ENCODE measurements at regions not wholly inside any gene's neighbourhood (a gene's known extent, or its start where the extent isn't known, plus 50 kb on each side); places are given as distances from the start of the nearest gene placed in this dataset.

DNA sequence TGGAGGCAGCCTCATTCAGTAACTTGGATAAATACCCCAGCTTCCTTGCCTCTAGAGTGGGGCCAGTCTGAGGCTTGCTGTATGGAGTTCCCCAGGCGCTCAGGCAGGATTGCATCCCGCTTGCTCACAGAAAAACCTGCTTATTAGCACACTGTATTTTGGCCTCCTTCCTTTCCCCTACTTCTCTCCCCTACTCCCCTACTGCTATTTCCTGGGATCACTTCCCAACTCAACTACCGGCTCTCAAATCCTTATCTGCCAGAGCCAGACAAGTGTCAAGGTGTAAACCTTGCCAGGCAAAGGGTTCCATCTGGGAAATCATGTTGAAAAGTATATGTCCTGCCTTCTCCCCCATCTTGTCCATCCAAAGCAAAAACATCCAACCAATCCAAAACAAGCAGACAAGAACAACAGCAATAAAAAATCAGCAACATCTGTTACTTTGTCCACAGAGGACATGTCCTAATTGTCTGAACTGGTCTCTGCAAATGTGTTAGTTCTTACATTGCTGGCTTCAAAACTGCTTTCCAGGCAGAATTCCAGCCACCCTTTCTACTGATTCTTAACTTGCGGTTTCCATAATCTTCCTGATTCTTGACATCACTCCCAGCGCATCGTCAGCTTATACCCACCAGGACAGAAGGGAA lies 164.1 kb upstream of the SEMA6A start:
- no peak overlapping the region for H3K27ac ChIP-seq (ENCODE audit: control insufficient read depth, insufficient read depth, low read length)
- dilution Hi-C loops (cut with MboI; ENCODE audit: extremely low pct_ligation_motif_present, low sequenced_read_pairs) = no loop called here
- H4K20me1 ChIP-seq (ENCODE audit: control insufficient read depth, extremely low read depth, insufficient read depth, low read length) = no peaks in the 10 kb centered on the region
- no peaks in the 10 kb centered on the region for H3K79me2 ChIP-seq (ENCODE audit: control insufficient read depth, insufficient read depth, low read length)
- no peak overlapping the region for H2AFZ ChIP-seq (ENCODE audit: control insufficient read depth, low read length)
- no peaks in the 10 kb centered on the region for H3K36me3 ChIP-seq (ENCODE audit: control insufficient read depth in 2 of 2, extremely low read depth in 1 of 2, insufficient read depth in 2 of 2, low read length in 2 of 2)
- FAIRE-seq (no peak), DNase-seq (ENCODE audit: low read depth, low spot score) (no peak)
- H3K27me3 ChIP-seq (ENCODE audit: control insufficient read depth, extremely low read depth, insufficient read depth, low read length) = peaks cover 3% of the 10 kb centered on the region
- no peaks in the 10 kb centered on the region for H3K9me3 ChIP-seq (ENCODE audit: control insufficient read depth, low read depth, low read length)
- H3K9ac ChIP-seq (ENCODE audit: control insufficient read depth, extremely low read depth, insufficient read depth, low read length) = no peak overlapping the region
- no peak overlapping the region for H3K4me3 ChIP-seq (ENCODE audit: control insufficient read depth in 2 of 3, extremely low read depth in 1 of 3, insufficient read depth in 2 of 3, low read depth in 1 of 3, low read length in 3 of 3)
- H3K4me2 ChIP-seq (ENCODE audit: control insufficient read depth, extremely low read depth, insufficient read depth, low read depth, low read length) = no peak overlapping the region
- no peaks in the 10 kb centered on the region for H3K9me1 ChIP-seq (ENCODE audit: control insufficient read depth, extremely low read depth, insufficient read depth, low read length)
- no peaks in the 10 kb centered on the region for H3K4me1 ChIP-seq (ENCODE audit: control insufficient read depth, extremely low read depth, insufficient read depth, low read length)
- TF ChIP-seq, protein P1, sequence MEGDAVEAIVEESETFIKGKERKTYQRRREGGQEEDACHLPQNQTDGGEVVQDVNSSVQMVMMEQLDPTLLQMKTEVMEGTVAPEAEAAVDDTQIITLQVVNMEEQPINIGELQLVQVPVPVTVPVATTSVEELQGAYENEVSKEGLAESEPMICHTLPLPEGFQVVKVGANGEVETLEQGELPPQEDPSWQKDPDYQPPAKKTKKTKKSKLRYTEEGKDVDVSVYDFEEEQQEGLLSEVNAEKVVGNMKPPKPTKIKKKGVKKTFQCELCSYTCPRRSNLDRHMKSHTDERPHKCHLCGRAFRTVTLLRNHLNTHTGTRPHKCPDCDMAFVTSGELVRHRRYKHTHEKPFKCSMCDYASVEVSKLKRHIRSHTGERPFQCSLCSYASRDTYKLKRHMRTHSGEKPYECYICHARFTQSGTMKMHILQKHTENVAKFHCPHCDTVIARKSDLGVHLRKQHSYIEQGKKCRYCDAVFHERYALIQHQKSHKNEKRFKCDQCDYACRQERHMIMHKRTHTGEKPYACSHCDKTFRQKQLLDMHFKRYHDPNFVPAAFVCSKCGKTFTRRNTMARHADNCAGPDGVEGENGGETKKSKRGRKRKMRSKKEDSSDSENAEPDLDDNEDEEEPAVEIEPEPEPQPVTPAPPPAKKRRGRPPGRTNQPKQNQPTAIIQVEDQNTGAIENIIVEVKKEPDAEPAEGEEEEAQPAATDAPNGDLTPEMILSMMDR (optimal IDR thresholded peaks at IDR 0.05 in 1 of 3, IDR thresholded peaks at IDR 0.05 in 1 of 3, conservative IDR thresholded peaks at IDR 0.05 in 1 of 3; ENCODE audit: extremely low read depth in 1 of 3, insufficient read depth in 2 of 3, low read length in 3 of 3) = no peak
- TF ChIP-seq EZH2 (IDR thresholded peaks at IDR 0.05; ENCODE audit: low read length) = no peak

DNA sequence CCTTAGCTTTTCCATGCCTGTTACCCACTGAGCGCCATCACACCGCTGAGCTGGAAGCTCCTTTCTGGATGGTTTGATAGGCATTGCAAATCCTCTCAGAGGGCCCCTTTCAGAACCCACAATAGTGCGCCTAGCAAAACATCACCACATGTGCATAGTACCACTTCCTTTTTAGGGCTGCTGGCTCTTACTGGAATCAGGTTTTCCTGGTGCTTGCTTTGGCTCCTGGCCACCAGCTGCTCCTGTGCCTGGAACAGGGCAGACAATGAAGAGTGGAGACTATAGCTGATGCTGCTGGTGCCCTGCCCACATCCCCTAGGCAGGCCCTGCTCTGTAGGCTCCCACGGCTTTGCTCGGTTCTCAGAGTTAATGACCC lies 163.6 kb upstream of the SEMA6A start:
- DNase-seq (ENCODE audit: low read depth, low spot score) (no peak), FAIRE-seq (no peak)
- Histone ChIP-seq H3K9me1 (ENCODE audit: control insufficient read depth, extremely low read depth, insufficient read depth, low read length) (no peaks in the 10 kb centered on the region), H3K27ac (ENCODE audit: control insufficient read depth, insufficient read depth, low read length) (no peak overlapping the region), H3K79me2 (ENCODE audit: control insufficient read depth, insufficient read depth, low read length) (no peaks in the 10 kb centered on the region), H3K9me3 (ENCODE audit: control insufficient read depth, low read depth, low read length) (no peaks in the 10 kb centered on the region), H3K4me1 (ENCODE audit: control insufficient read depth, extremely low read depth, insufficient read depth, low read length) (no peaks in the 10 kb centered on the region), H3K4me2 (ENCODE audit: control insufficient read depth, extremely low read depth, insufficient read depth, low read depth, low read length) (no peak overlapping the region), H2AFZ (ENCODE audit: control insufficient read depth, low read length) (no peak overlapping the region), H3K4me3 (ENCODE audit: control insufficient read depth in 2 of 3, extremely low read depth in 1 of 3, insufficient read depth in 2 of 3, low read depth in 1 of 3, low read length in 3 of 3) (no peak overlapping the region), H4K20me1 (ENCODE audit: control insufficient read depth, extremely low read depth, insufficient read depth, low read length) (no peaks in the 10 kb centered on the region), H3K36me3 (ENCODE audit: control insufficient read depth in 2 of 2, extremely low read depth in 1 of 2, insufficient read depth in 2 of 2, low read length in 2 of 2) (no peaks in the 10 kb centered on the region), H3K9ac (ENCODE audit: control insufficient read depth, extremely low read depth, insufficient read depth, low read length) (no peak overlapping the region), H3K27me3 (ENCODE audit: control insufficient read depth, extremely low read depth, insufficient read depth, low read length) (peaks cover 3% of the 10 kb centered on the region)
- TF ChIP-seq, protein P1 (optimal IDR thresholded peaks at IDR 0.05 in 1 of 3, IDR thresholded peaks at IDR 0.05 in 1 of 3, conservative IDR thresholded peaks at IDR 0.05 in 1 of 3; ENCODE audit: extremely low read depth in 1 of 3, insufficient read depth in 2 of 3, low read length in 3 of 3) = no peak
- TF ChIP-seq EZH2 (IDR thresholded peaks at IDR 0.05; ENCODE audit: low read length) = no peak
- dilution Hi-C loops (cut with MboI; ENCODE audit: extremely low pct_ligation_motif_present, low sequenced_read_pairs) = no loop called here

All from keratinocyte (primary cell).